OCI-LY7 (cell line): ENCODE measurements at regions not wholly inside any gene's neighbourhood (a gene's known extent, or its start where the extent isn't known, plus 50 kb on each side); places are given as distances from the start of the nearest gene placed in this dataset.

Experiments used
- CTCF ChIP-seq: fragments of 200-600 bp; sonication (generic); conservative IDR thresholded peaks from 2 replicates; pipeline ENCODE4 v1.5.1; 2014; ENCODE audit warnings: mild to moderate bottlenecking, antibody characterized with exemption, low read length, moderate library complexity, mixed read lengths
- EZH2phosphoT487 ChIP-seq: fragments of 200-600 bp; sonication (generic); IDR thresholded peaks from 2 replicates; pipeline ENCODE4 v1.6.1; 2018; ENCODE audit warnings: low read depth, borderline replicate concordance, mild to moderate bottlenecking, mixed run types, antibody characterized with exemption, low read length, moderate library complexity, mixed read lengths

GRCh38 chr14:87873741-87874140 is 119.2 kb downstream of the GALC start:
- no peak for TF ChIP-seq CTCF
- no peak for TF ChIP-seq EZH2phosphoT487
